WTC11 (cell line): ENCODE measurements at regions not wholly inside any gene's neighbourhood (a gene's known extent, or its start where the extent isn't known, plus 50 kb on each side); places are given as distances from the start of the nearest gene placed in this dataset.

Experiments
- ATAC-seq: fragments of 200-7000 bp; cut with Tn5 transposase; 2 replicates; pipeline ENCODE4 v1.10.0; 2021; ENCODE audit warnings: mild to moderate bottlenecking, moderate library complexity
- CTCF ChIA-PET: fragments of 300-600 bp; sonication (Branson Sonifier 250); formaldehyde crosslinking; loops from one replicate; lab custom pipeline; 2021; ENCODE audit warnings: antibody characterized with exemption; lab: Charles Lee
- POLR2A ChIA-PET: fragments of 350-600 bp; sonication (Branson Sonifier 250); formaldehyde crosslinking; loops from one replicate; lab custom pipeline; 2021; ENCODE audit warnings: antibody characterized with exemption; lab: Charles Lee
- DNase-seq: peaks from one replicate; pipeline ENCODE4 v3.0.0; 2021; ENCODE audit warnings: low spot score
- H3K27ac Mint-ChIP-seq: 2 replicates; pipeline ENCODE4 v1.8.0; 2021; ENCODE audit warnings: mixed read lengths
- H3K27me3 Mint-ChIP-seq: 2 replicates; pipeline ENCODE4 v1.8.0; 2021; ENCODE audit warnings: low read depth, mild to moderate bottlenecking, moderate library complexity, mixed read lengths
- H3K36me3 Mint-ChIP-seq: 2 replicates; pipeline ENCODE4 v1.8.0; 2021; ENCODE audit warnings: mixed read lengths
- H3K4me1 Mint-ChIP-seq: 2 replicates; pipeline ENCODE4 v1.8.0; 2022; ENCODE audit warnings: mixed read lengths
- H3K4me3 Mint-ChIP-seq: 2 replicates; pipeline ENCODE4 v1.8.0; 2021; ENCODE audit warnings: mild to moderate bottlenecking, moderate library complexity, mixed read lengths
- H3K9me3 Mint-ChIP-seq: 2 replicates; pipeline ENCODE4 v1.8.0; 2021; ENCODE audit warnings: mixed read lengths
- ATF1 ChIP-seq: sonication (generic); formaldehyde crosslinking; IDR thresholded peaks from 2 replicates; pipeline ENCODE4 v1.8.1; 2023; ENCODE audit warnings: mild to moderate bottlenecking, moderate library complexity, missing genetic modification reagents
- CDX4 ChIP-seq: fragments of 250-450 bp; sonication (Bioruptor Pico); IDR thresholded peaks from 2 replicates; pipeline ENCODE4 v1.9.0; 2021; ENCODE audit warnings: moderate library complexity, mild to moderate bottlenecking, inconsistent platforms, borderline replicate concordance
- CREM ChIP-seq: sonication (generic); formaldehyde crosslinking; IDR thresholded peaks from 2 replicates; pipeline ENCODE4 v1.8.1; 2022; ENCODE audit warnings: mild to moderate bottlenecking, missing genetic modification reagents, moderate library complexity
- ELF4 ChIP-seq: sonication (generic); formaldehyde crosslinking; IDR thresholded peaks from 2 replicates; pipeline ENCODE4 v1.8.1; 2022; ENCODE audit warnings: low read depth, mild to moderate bottlenecking, moderate library complexity, missing genetic modification reagents
- ETV6 ChIP-seq: sonication (generic); formaldehyde crosslinking; IDR thresholded peaks from 2 replicates; pipeline ENCODE4 v1.8.1; 2022; ENCODE audit warnings: mild to moderate bottlenecking, missing genetic modification reagents
- GABPB1 ChIP-seq: sonication (generic); formaldehyde crosslinking; IDR thresholded peaks from 2 replicates; pipeline ENCODE4 v1.8.1; 2023; ENCODE audit warnings: mild to moderate bottlenecking, missing genetic modification reagents
- HMGXB4 ChIP-seq: sonication (generic); formaldehyde crosslinking; IDR thresholded peaks from 2 replicates; pipeline ENCODE4 v1.8.1; 2023; ENCODE audit warnings: mild to moderate bottlenecking, moderate library complexity, missing genetic modification reagents
- IRF2 ChIP-seq: sonication (generic); formaldehyde crosslinking; IDR thresholded peaks from 2 replicates; pipeline ENCODE4 v1.8.0; 2022; ENCODE audit warnings: low read depth, missing genetic modification reagents, borderline replicate concordance
- KAT7 ChIP-seq: sonication (generic); formaldehyde crosslinking; IDR thresholded peaks from 2 replicates; pipeline ENCODE4 v1.8.1; 2023; ENCODE audit warnings: missing genetic modification reagents, mild to moderate bottlenecking, borderline replicate concordance
- NR2C2 ChIP-seq: sonication (generic); formaldehyde crosslinking; IDR thresholded peaks from 2 replicates; pipeline ENCODE4 v1.8.0; 2022; ENCODE audit warnings: mild to moderate bottlenecking, missing genetic modification reagents
- NR3C1 ChIP-seq: sonication (generic); formaldehyde crosslinking; conservative IDR thresholded peaks from 2 replicates; pipeline ENCODE4 v1.8.1; 2023; ENCODE audit warnings: low read depth, mild to moderate bottlenecking, missing genetic modification reagents
- RELA ChIP-seq: sonication (generic); formaldehyde crosslinking; IDR thresholded peaks from 2 replicates; pipeline ENCODE4 v1.8.1; 2022; ENCODE audit warnings: missing genetic modification reagents, mild to moderate bottlenecking, borderline replicate concordance
- SMAD3 ChIP-seq: sonication (generic); formaldehyde crosslinking; IDR thresholded peaks from 2 replicates; pipeline ENCODE4 v1.8.0; 2022; ENCODE audit warnings: missing genetic modification reagents, mild to moderate bottlenecking, borderline replicate concordance
- TEAD4 ChIP-seq: sonication (generic); formaldehyde crosslinking; IDR thresholded peaks from 2 replicates; pipeline ENCODE4 v1.8.0; 2022; ENCODE audit warnings: mild to moderate bottlenecking, missing genetic modification reagents
- ZBTB21 ChIP-seq: sonication (generic); formaldehyde crosslinking; IDR thresholded peaks from 2 replicates; pipeline ENCODE4 v1.8.1; 2023; ENCODE audit warnings: mild to moderate bottlenecking, missing genetic modification reagents, borderline replicate concordance
- ZNF138 ChIP-seq: sonication (generic); formaldehyde crosslinking; conservative IDR thresholded peaks from 2 replicates; pipeline ENCODE4 v1.8.1; 2022; ENCODE audit warnings: mild to moderate bottlenecking, moderate library complexity, missing genetic modification reagents
- ZNF219 ChIP-seq: sonication (generic); formaldehyde crosslinking; IDR thresholded peaks from 2 replicates; pipeline ENCODE4 v1.8.0; 2023; ENCODE audit warnings: missing genetic modification reagents, mild to moderate bottlenecking, borderline replicate concordance
- ZNF263 ChIP-seq: sonication (generic); formaldehyde crosslinking; IDR thresholded peaks from 2 replicates; pipeline ENCODE4 v1.8.1; 2022; ENCODE audit warnings: low read depth, mild to moderate bottlenecking, moderate library complexity, missing genetic modification reagents
- ZNF512 ChIP-seq: sonication (generic); formaldehyde crosslinking; IDR thresholded peaks from 2 replicates; pipeline ENCODE4 v1.8.1; 2022; ENCODE audit warnings: missing genetic modification reagents, borderline replicate concordance
- TF ChIP-seq, protein P1 (sequence below): sonication (generic); formaldehyde crosslinking; IDR thresholded peaks from 2 replicates; pipeline ENCODE4 v1.8.0; 2023; ENCODE audit warnings: missing genetic modification reagents, mild to moderate bottlenecking, borderline replicate concordance
- TF ChIP-seq, protein P2 (sequence below): sonication (generic); formaldehyde crosslinking; conservative IDR thresholded peaks from 2 replicates; pipeline ENCODE4 v1.8.1; 2023; ENCODE audit warnings: mild to moderate bottlenecking, low read depth, missing genetic modification reagents, moderate library complexity
- TF ChIP-seq, protein P3 (sequence below): sonication (generic); formaldehyde crosslinking; IDR thresholded peaks from 2 replicates; pipeline ENCODE4 v1.8.1; 2023; ENCODE audit warnings: mild to moderate bottlenecking, missing genetic modification reagents

- TF ChIP-seq TEAD4 (CRISPR knock-in tag) (no peak), ZNF138 (CRISPR knock-in tag) (no peak), ZBTB21 (CRISPR knock-in tag) (no peak), ZNF263 (CRISPR knock-in tag) (no peak), ELF4 (CRISPR knock-in tag) (no peak), HMGXB4 (CRISPR knock-in tag) (no peak), ATF1 (CRISPR knock-in tag) (no peak), ETV6 (CRISPR knock-in tag) (no peak), IRF2 (CRISPR knock-in tag) (no peak), GABPB1 (CRISPR knock-in tag) (no peak), CREM (CRISPR knock-in tag) (no peak)
- TF ChIP-seq, protein P1, sequence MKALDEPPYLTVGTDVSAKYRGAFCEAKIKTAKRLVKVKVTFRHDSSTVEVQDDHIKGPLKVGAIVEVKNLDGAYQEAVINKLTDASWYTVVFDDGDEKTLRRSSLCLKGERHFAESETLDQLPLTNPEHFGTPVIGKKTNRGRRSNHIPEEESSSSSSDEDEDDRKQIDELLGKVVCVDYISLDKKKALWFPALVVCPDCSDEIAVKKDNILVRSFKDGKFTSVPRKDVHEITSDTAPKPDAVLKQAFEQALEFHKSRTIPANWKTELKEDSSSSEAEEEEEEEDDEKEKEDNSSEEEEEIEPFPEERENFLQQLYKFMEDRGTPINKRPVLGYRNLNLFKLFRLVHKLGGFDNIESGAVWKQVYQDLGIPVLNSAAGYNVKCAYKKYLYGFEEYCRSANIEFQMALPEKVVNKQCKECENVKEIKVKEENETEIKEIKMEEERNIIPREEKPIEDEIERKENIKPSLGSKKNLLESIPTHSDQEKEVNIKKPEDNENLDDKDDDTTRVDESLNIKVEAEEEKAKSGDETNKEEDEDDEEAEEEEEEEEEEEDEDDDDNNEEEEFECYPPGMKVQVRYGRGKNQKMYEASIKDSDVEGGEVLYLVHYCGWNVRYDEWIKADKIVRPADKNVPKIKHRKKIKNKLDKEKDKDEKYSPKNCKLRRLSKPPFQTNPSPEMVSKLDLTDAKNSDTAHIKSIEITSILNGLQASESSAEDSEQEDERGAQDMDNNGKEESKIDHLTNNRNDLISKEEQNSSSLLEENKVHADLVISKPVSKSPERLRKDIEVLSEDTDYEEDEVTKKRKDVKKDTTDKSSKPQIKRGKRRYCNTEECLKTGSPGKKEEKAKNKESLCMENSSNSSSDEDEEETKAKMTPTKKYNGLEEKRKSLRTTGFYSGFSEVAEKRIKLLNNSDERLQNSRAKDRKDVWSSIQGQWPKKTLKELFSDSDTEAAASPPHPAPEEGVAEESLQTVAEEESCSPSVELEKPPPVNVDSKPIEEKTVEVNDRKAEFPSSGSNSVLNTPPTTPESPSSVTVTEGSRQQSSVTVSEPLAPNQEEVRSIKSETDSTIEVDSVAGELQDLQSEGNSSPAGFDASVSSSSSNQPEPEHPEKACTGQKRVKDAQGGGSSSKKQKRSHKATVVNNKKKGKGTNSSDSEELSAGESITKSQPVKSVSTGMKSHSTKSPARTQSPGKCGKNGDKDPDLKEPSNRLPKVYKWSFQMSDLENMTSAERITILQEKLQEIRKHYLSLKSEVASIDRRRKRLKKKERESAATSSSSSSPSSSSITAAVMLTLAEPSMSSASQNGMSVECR (CRISPR knock-in tag): no peak
- TF ChIP-seq, protein P2, sequence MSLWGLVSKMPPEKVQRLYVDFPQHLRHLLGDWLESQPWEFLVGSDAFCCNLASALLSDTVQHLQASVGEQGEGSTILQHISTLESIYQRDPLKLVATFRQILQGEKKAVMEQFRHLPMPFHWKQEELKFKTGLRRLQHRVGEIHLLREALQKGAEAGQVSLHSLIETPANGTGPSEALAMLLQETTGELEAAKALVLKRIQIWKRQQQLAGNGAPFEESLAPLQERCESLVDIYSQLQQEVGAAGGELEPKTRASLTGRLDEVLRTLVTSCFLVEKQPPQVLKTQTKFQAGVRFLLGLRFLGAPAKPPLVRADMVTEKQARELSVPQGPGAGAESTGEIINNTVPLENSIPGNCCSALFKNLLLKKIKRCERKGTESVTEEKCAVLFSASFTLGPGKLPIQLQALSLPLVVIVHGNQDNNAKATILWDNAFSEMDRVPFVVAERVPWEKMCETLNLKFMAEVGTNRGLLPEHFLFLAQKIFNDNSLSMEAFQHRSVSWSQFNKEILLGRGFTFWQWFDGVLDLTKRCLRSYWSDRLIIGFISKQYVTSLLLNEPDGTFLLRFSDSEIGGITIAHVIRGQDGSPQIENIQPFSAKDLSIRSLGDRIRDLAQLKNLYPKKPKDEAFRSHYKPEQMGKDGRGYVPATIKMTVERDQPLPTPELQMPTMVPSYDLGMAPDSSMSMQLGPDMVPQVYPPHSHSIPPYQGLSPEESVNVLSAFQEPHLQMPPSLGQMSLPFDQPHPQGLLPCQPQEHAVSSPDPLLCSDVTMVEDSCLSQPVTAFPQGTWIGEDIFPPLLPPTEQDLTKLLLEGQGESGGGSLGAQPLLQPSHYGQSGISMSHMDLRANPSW (CRISPR knock-in tag): no peak
Observed at GRCh38 chr12:98058213-98058612, 457.2 kb upstream of the TMPO start (continued).

DNA sequence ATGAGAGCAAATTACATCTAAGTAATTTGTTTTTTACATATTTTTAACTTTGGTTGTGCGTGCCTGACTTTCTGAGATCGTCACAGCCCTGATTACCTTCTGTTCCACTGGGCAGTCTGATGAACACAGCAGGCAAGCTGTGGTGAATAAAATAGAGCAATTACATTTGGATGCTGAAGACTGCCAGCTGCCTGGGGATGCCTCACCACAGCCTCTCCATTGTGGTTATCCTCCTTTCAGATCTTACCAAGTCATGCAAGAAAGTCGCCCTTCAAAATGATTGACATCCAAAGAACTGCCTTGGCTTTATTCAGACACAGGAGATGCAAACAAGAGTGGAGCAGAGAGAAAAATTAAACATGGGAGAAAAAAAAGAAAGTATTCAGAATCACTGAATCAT is 456.6 kb upstream of the TMPO start:
- Mint-ChIP-seq H3K27me3 (no peaks in the 10 kb centered on the region; the same call in 1 of the 2 replicates), H3K9me3 (no peaks in the 10 kb centered on the region), H3K4me1 (peaks cover 19% of the 10 kb centered on the region), H3K36me3 (no peaks in the 10 kb centered on the region), H3K27ac (no peak overlapping the region), H3K4me3 (no peak overlapping the region)
- ChIA-PET CTCF (no interaction called here), POLR2A (no interaction called here)
- ATAC-seq (no peak), DNase-seq (no peak)
- TF ChIP-seq, protein P3, sequence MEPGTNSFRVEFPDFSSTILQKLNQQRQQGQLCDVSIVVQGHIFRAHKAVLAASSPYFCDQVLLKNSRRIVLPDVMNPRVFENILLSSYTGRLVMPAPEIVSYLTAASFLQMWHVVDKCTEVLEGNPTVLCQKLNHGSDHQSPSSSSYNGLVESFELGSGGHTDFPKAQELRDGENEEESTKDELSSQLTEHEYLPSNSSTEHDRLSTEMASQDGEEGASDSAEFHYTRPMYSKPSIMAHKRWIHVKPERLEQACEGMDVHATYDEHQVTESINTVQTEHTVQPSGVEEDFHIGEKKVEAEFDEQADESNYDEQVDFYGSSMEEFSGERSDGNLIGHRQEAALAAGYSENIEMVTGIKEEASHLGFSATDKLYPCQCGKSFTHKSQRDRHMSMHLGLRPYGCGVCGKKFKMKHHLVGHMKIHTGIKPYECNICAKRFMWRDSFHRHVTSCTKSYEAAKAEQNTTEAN: no peak
- no peak for TF ChIP-seq NR3C1 (CRISPR knock-in tag)
- no peak for TF ChIP-seq KAT7
- TF ChIP-seq NR2C2 (CRISPR knock-in tag): no peak
- TF ChIP-seq RELA (CRISPR knock-in tag): no peak
- no peak for TF ChIP-seq ZNF219
- TF ChIP-seq ZNF512 (CRISPR knock-in tag): no peak
- no peak for TF ChIP-seq CDX4 (CRISPR knock-in tag)
- no peak for TF ChIP-seq ETV6 (CRISPR knock-in tag)
- no peak for TF ChIP-seq SMAD3 (CRISPR knock-in tag)
